Stomach (tissue), 4 donors: ENCODE measurements at regions not wholly inside any gene's neighbourhood (a gene's known extent, or its start where the extent isn't known, plus 50 kb on each side); places are given as distances from the start of the nearest gene placed in this dataset.

Experiments
- EP300 ChIP-seq: sonication (generic); formaldehyde crosslinking; IDR thresholded peaks from one replicate; pipeline ENCODE4 v1.6.1; 2017; ENCODE audit warnings: antibody characterized with exemption
- POLR2A ChIP-seq, 4 donors: fragments of 450-650 bp; IDR thresholded peaks; one replicate each; pipeline ENCODE4 v1.6.1; 2016; ENCODE audit warnings: antibody characterized with exemption in 4 of 4, control low read depth in 2 of 4, mild to moderate bottlenecking in 1 of 4, moderate library complexity in 1 of 4
- POLR2AphosphoS5 ChIP-seq, 3 donors: sonication (generic); formaldehyde crosslinking; IDR thresholded peaks; one replicate each; pipeline ENCODE4 v1.6.1; 2016; ENCODE audit warnings: antibody characterized with exemption in 3 of 3
- TF ChIP-seq, protein P1 (sequence below), 7 experiments: fragments of 450-650 bp in 4 of 7; fragments of 200-600 bp in 3 of 7; sonication (generic) in 3 of 7; IDR thresholded peaks; one replicate each; pipeline ENCODE4 v1.5.1; 2016 to 2019; ENCODE audit warnings: antibody characterized with exemption in 7 of 7, control low read depth in 2 of 7, mild to moderate bottlenecking in 1 of 7

- TF ChIP-seq POLR2AphosphoS5 (IDR thresholded peaks at IDR 0.05) = no peak
- TF ChIP-seq, protein P1, sequence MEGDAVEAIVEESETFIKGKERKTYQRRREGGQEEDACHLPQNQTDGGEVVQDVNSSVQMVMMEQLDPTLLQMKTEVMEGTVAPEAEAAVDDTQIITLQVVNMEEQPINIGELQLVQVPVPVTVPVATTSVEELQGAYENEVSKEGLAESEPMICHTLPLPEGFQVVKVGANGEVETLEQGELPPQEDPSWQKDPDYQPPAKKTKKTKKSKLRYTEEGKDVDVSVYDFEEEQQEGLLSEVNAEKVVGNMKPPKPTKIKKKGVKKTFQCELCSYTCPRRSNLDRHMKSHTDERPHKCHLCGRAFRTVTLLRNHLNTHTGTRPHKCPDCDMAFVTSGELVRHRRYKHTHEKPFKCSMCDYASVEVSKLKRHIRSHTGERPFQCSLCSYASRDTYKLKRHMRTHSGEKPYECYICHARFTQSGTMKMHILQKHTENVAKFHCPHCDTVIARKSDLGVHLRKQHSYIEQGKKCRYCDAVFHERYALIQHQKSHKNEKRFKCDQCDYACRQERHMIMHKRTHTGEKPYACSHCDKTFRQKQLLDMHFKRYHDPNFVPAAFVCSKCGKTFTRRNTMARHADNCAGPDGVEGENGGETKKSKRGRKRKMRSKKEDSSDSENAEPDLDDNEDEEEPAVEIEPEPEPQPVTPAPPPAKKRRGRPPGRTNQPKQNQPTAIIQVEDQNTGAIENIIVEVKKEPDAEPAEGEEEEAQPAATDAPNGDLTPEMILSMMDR (IDR thresholded peaks at IDR 0.05) = no peak
- no peak for TF ChIP-seq EP300
- TF ChIP-seq POLR2A (IDR thresholded peaks at IDR 0.05) = no peak
Measured at GRCh38 chr10:131848741-131849590, 51.8 kb upstream of the PPP2R2D start.
